Memory B cell (primary cell): ENCODE measurements at regions not wholly inside any gene's neighbourhood (a gene's known extent, or its start where the extent isn't known, plus 50 kb on each side); places are given as distances from the start of the nearest gene placed in this dataset.

Experiments used
- ATAC-seq: fragments of 150-1000 bp; cut with Tn5 transposase; 2 replicates; pipeline ENCODE4 v1.10.0; 2021; ENCODE audit warnings: low read depth, mild to moderate bottlenecking, moderate library complexity
- DNase-seq, 2 donors: peaks; one replicate each; pipeline ENCODE4 v3.0.0; 2022; ENCODE audit warnings: low spot score in 2 of 2
- H3K27ac Mint-ChIP-seq: one replicate; pipeline ENCODE4 v1.8.0; 2022; ENCODE audit warnings: mild to moderate bottlenecking, moderate library complexity, mixed read lengths
- H3K27me3 Mint-ChIP-seq: one replicate; pipeline ENCODE4 v1.8.0; 2022; ENCODE audit warnings: mixed read lengths
- H3K36me3 Mint-ChIP-seq: one replicate; pipeline ENCODE4 v1.8.0; 2022; ENCODE audit warnings: mild to moderate bottlenecking, mixed read lengths
- H3K4me1 Mint-ChIP-seq: one replicate; pipeline ENCODE4 v1.8.0; 2022; ENCODE audit warnings: mixed read lengths
- H3K4me3 Mint-ChIP-seq: one replicate; pipeline ENCODE4 v1.8.0; 2022; ENCODE audit warnings: mild to moderate bottlenecking, moderate library complexity, mixed read lengths
- H3K9me3 Mint-ChIP-seq: one replicate; pipeline ENCODE4 v1.8.0; 2022; ENCODE audit warnings: mixed read lengths

- ATAC-seq: no peak
- DNase-seq: no peak
- H3K4me3 Mint-ChIP-seq: no peak overlapping the region
- H3K9me3 Mint-ChIP-seq: peaks cover 2% of the 10 kb centered on the region
- no peaks in the 10 kb centered on the region for H3K27me3 Mint-ChIP-seq
- no peaks in the 10 kb centered on the region for H3K36me3 Mint-ChIP-seq
- H3K4me1 Mint-ChIP-seq: no peaks in the 10 kb centered on the region
- no peak overlapping the region for H3K27ac Mint-ChIP-seq
Measured at GRCh38 chr13:38012096-38012495, 142.5 kb upstream of the TRPC4 start.

- Mint-ChIP-seq H3K27me3 (no peaks in the 10 kb centered on the region), H3K4me1 (no peaks in the 10 kb centered on the region), H3K9me3 (no peaks in the 10 kb centered on the region), H3K4me3 (no peak overlapping the region), H3K36me3 (no peaks in the 10 kb centered on the region), H3K27ac (no peak overlapping the region)
- ATAC-seq (no peak), DNase-seq (no peak)
Measured at GRCh38 chr13:38008636-38009035, 139.1 kb upstream of the TRPC4 start.

GRCh38 chr13:38002606-38003005, 133.0 kb upstream of the TRPC4 start:
- no peak overlapping the region for H3K4me3 Mint-ChIP-seq
- DNase-seq (no peak), ATAC-seq (no peak)
- no peaks in the 10 kb centered on the region for H3K36me3 Mint-ChIP-seq
- H3K9me3 Mint-ChIP-seq: peaks cover 1% of the 10 kb centered on the region
- H3K27me3 Mint-ChIP-seq: no peaks in the 10 kb centered on the region
- no peaks in the 10 kb centered on the region for H3K4me1 Mint-ChIP-seq
- no peak overlapping the region for H3K27ac Mint-ChIP-seq

GRCh38 chr13:37997641-37998040, 128.1 kb upstream of the TRPC4 start:
- no peak for DNase-seq
- Mint-ChIP-seq H3K36me3 (no peaks in the 10 kb centered on the region), H3K9me3 (peaks cover 1% of the 10 kb centered on the region)

GRCh38 chr13:37995092-37995491, 125.5 kb upstream of the TRPC4 start:
- no peak for ATAC-seq
- Mint-ChIP-seq H3K36me3 (no peaks in the 10 kb centered on the region), H3K4me1 (no peaks in the 10 kb centered on the region), H3K9me3 (peaks cover 1% of the 10 kb centered on the region), H3K4me3 (no peak overlapping the region), H3K27ac (no peak overlapping the region), H3K27me3 (no peaks in the 10 kb centered on the region)
- DNase-seq: no peak

More at GRCh38 chr13:37997641-37998040, 128.1 kb upstream of the TRPC4 start:
- Mint-ChIP-seq H3K27me3 (no peaks in the 10 kb centered on the region), H3K4me3 (no peak overlapping the region), H3K4me1 (no peaks in the 10 kb centered on the region), H3K27ac (no peak overlapping the region)
- no peak for ATAC-seq

GRCh38 chr13:37986811-37987210, 117.2 kb upstream of the TRPC4 start:
- no peak for ATAC-seq
- Mint-ChIP-seq H3K4me1 (peaks cover 3% of the 10 kb centered on the region), H3K27me3 (no peaks in the 10 kb centered on the region), H3K9me3 (peaks cover 4% of the 10 kb centered on the region), H3K4me3 (no peak overlapping the region), H3K36me3 (no peaks in the 10 kb centered on the region), H3K27ac (no peak overlapping the region)
- DNase-seq: no peak

- no peak for DNase-seq
- Mint-ChIP-seq H3K9me3 (peaks cover 3% of the 10 kb centered on the region), H3K27ac (no peak overlapping the region)
Measured at GRCh38 chr13:37985281-37985680, 115.7 kb upstream of the TRPC4 start.

GRCh38 chr13:37984357-37984756, 114.8 kb upstream of the TRPC4 start:
- no peak overlapping the region for H3K4me3 Mint-ChIP-seq
- H3K9me3 Mint-ChIP-seq: peaks cover 3% of the 10 kb centered on the region
- ATAC-seq (no peak), DNase-seq (no peak)
- H3K36me3 Mint-ChIP-seq: no peaks in the 10 kb centered on the region
- no peak overlapping the region for H3K27ac Mint-ChIP-seq
- H3K4me1 Mint-ChIP-seq: peaks cover 3% of the 10 kb centered on the region
- no peaks in the 10 kb centered on the region for H3K27me3 Mint-ChIP-seq

More at GRCh38 chr13:37985281-37985680, 115.7 kb upstream of the TRPC4 start:
- ATAC-seq: no peak
- Mint-ChIP-seq H3K4me1 (peaks cover 3% of the 10 kb centered on the region), H3K4me3 (no peak overlapping the region), H3K36me3 (no peaks in the 10 kb centered on the region), H3K27me3 (no peaks in the 10 kb centered on the region)

- H3K27ac Mint-ChIP-seq: no peak overlapping the region
- H3K9me3 Mint-ChIP-seq: peaks cover 3% of the 10 kb centered on the region
- DNase-seq (no peak), ATAC-seq (no peak)
- no peaks in the 10 kb centered on the region for H3K36me3 Mint-ChIP-seq
- H3K4me1 Mint-ChIP-seq: peaks cover 3% of the 10 kb centered on the region
- H3K27me3 Mint-ChIP-seq: no peaks in the 10 kb centered on the region
- no peak overlapping the region for H3K4me3 Mint-ChIP-seq
Measured at GRCh38 chr13:37981932-37982331, 112.4 kb upstream of the TRPC4 start.

GRCh38 chr13:37978680-37979079, 109.1 kb upstream of the TRPC4 start:
- Mint-ChIP-seq H3K4me1 (no peaks in the 10 kb centered on the region), H3K36me3 (no peaks in the 10 kb centered on the region), H3K4me3 (no peak overlapping the region), H3K27me3 (peaks cover 1% of the 10 kb centered on the region), H3K9me3 (no peaks in the 10 kb centered on the region), H3K27ac (no peak overlapping the region)
- no peak for ATAC-seq
- no peak for DNase-seq

GRCh38 chr13:37968555-37968954, 99.0 kb upstream of the TRPC4 start:
- Mint-ChIP-seq H3K9me3 (peaks cover 5% of the 10 kb centered on the region), H3K27me3 (peaks cover 2% of the 10 kb centered on the region), H3K4me1 (no peaks in the 10 kb centered on the region), H3K4me3 (no peak overlapping the region), H3K27ac (no peak overlapping the region), H3K36me3 (no peaks in the 10 kb centered on the region)
- ATAC-seq: no peak
- DNase-seq: no peak

- Mint-ChIP-seq H3K27me3 (no peaks in the 10 kb centered on the region), H3K9me3 (peaks cover 3% of the 10 kb centered on the region), H3K4me3 (no peak overlapping the region), H3K36me3 (no peaks in the 10 kb centered on the region), H3K27ac (no peak overlapping the region), H3K4me1 (no peaks in the 10 kb centered on the region)
- DNase-seq (no peak), ATAC-seq (no peak)
Measured at GRCh38 chr13:37966266-37966665, 96.7 kb upstream of the TRPC4 start.

GRCh38 chr13:37960427-37960826, 90.9 kb upstream of the TRPC4 start:
- no peak for DNase-seq
- no peaks in the 10 kb centered on the region for H3K36me3 Mint-ChIP-seq
- no peak overlapping the region for H3K4me3 Mint-ChIP-seq
- H3K4me1 Mint-ChIP-seq: no peaks in the 10 kb centered on the region
- H3K27ac Mint-ChIP-seq: no peak overlapping the region
- no peak for ATAC-seq
- no peaks in the 10 kb centered on the region for H3K9me3 Mint-ChIP-seq
- no peaks in the 10 kb centered on the region for H3K27me3 Mint-ChIP-seq

- Mint-ChIP-seq H3K9me3 (no peaks in the 10 kb centered on the region), H3K36me3 (no peaks in the 10 kb centered on the region), H3K27me3 (no peaks in the 10 kb centered on the region), H3K27ac (no peak overlapping the region), H3K4me3 (no peak overlapping the region), H3K4me1 (no peaks in the 10 kb centered on the region)
- ATAC-seq (no peak), DNase-seq (no peak)
Measured at GRCh38 chr13:37959284-37959683, 89.7 kb upstream of the TRPC4 start.

GRCh38 chr13:37956536-37956935, 87.0 kb upstream of the TRPC4 start:
- H3K4me3 Mint-ChIP-seq: no peak overlapping the region
- H3K27me3 Mint-ChIP-seq: no peaks in the 10 kb centered on the region
- H3K27ac Mint-ChIP-seq: no peak overlapping the region
- ATAC-seq (no peak), DNase-seq (no peak)
- no peaks in the 10 kb centered on the region for H3K9me3 Mint-ChIP-seq
- no peaks in the 10 kb centered on the region for H3K36me3 Mint-ChIP-seq
- no peaks in the 10 kb centered on the region for H3K4me1 Mint-ChIP-seq
